ENCODE measurements at regions not wholly inside any gene's neighbourhood (a gene's known extent, or its start where the extent isn't known, plus 50 kb on each side); places are given as distances from the start of the nearest gene placed in this dataset.

DNA sequence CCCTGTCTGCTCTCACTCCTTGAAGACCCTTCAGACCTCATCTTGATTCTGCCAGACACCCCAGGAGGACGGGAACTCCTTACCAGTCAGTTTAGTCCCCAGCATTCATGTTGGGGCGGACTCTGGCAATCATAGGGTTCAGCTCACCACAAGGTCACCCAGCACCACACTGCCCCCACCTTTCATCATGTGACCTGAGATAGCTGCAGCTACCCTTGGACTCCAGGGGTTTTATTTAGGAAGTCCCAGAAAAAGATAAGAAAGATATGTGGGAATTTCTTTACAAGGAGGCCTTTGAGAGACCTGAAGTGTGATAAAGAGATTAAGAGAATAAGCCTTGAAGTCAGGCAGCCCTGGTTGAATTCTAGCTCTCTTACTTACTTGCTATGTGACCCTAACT is 59.8 kb upstream of the NLK start:
- no peak overlapping the region for H3K18ac ChIP-seq (ENCODE audit: low read depth, low read length)
- intact Hi-C loops (cut with micrococcal nuclease), result no loop called here
- no peak overlapping the region for H3K4me2 ChIP-seq (ENCODE audit: low read depth, low read length)
- no peak overlapping the region for H3K9ac ChIP-seq (ENCODE audit: low read depth, low read length)
- BruUV-seq (replicated peaks), result no TSS peak
- H2BK15ac ChIP-seq (ENCODE audit: low read depth, low read length), result no peak overlapping the region
- no peak overlapping the region for H3K56ac ChIP-seq (ENCODE audit: extremely low read depth, insufficient read depth, low read length)
- no peak for DNase-seq
- H3K4me1 ChIP-seq (ENCODE audit: control insufficient read depth, insufficient read depth, low read length), result no peaks in the 10 kb centered on the region
- H4K5ac ChIP-seq (ENCODE audit: low read depth, low read length), result no peak overlapping the region
- WGBS, 2 experiments (ENCODE audit: extremely low coverage in 2 of 2, insufficient read length in 1 of 2), result 20% methylated on average over 1 of the region's 2 CpGs; no CpG with 5 or more reads in 1 of the 2 experiments
- no peak overlapping the region for H2AFZ ChIP-seq (replicated peaks; ENCODE audit: low read length, poor library complexity)
- no peak for ATAC-seq (ENCODE audit: low read depth)
- no peaks in the 10 kb centered on the region for H3K9me1 ChIP-seq (ENCODE audit: insufficient read depth, low read length)
- dilution Hi-C loops (cut with HindIII; ENCODE audit: low sequenced_read_pairs, unreplicated experiment), result no loop called here
- no peaks in the 10 kb centered on the region for H4K20me1 ChIP-seq (ENCODE audit: insufficient read depth, low read length)
- H2BK120ac ChIP-seq (ENCODE audit: low read depth, low read length), result no peak overlapping the region
- peaks cover 17% of the 10 kb centered on the region for H3K27me3 ChIP-seq (ENCODE audit: control insufficient read depth, insufficient read depth, low read length)
- H3K79me1 ChIP-seq (ENCODE audit: low read depth in 1 of 2, low read length in 2 of 2), result no peaks in the 10 kb centered on the region
- ChIA-PET CTCF (interaction anchor here (1.1 kb wide), 1 partner anchor 31 kb away, joined by 3 read pairs; no protein-coding TSS in a partner anchor), POLR2A (ENCODE audit: unreplicated experiment) (no interaction called here)
- no peak overlapping the region for H2BK5ac ChIP-seq (ENCODE audit: low read depth, low read length, poor library complexity, severe bottlenecking)
- no peak overlapping the region for H3K4ac ChIP-seq (ENCODE audit: low read depth, low read length)
- no peaks in the 10 kb centered on the region for H3K36me3 ChIP-seq (ENCODE audit: control insufficient read depth, insufficient read depth, low read length)
- H3K9me3 ChIP-seq (ENCODE audit: control insufficient read depth, insufficient read depth, low read length), result no peaks in the 10 kb centered on the region
- no peak overlapping the region for H4K8ac ChIP-seq (ENCODE audit: low read depth in 2 of 2, low read length in 2 of 2)
- H3K23ac ChIP-seq (ENCODE audit: low read depth, low read length), result no peak overlapping the region
- no peak overlapping the region for H2AK5ac ChIP-seq (ENCODE audit: low read depth, low read length)
- H2AK9ac ChIP-seq (replicated peaks; ENCODE audit: low read depth, low read length, poor library complexity), result no peak overlapping the region
- H2BK20ac ChIP-seq (ENCODE audit: low read depth, low read length), result no peak overlapping the region
- no peak overlapping the region for H4K91ac ChIP-seq (ENCODE audit: insufficient read depth, low read depth, low read length)
- TF ChIP-seq, protein P1, sequence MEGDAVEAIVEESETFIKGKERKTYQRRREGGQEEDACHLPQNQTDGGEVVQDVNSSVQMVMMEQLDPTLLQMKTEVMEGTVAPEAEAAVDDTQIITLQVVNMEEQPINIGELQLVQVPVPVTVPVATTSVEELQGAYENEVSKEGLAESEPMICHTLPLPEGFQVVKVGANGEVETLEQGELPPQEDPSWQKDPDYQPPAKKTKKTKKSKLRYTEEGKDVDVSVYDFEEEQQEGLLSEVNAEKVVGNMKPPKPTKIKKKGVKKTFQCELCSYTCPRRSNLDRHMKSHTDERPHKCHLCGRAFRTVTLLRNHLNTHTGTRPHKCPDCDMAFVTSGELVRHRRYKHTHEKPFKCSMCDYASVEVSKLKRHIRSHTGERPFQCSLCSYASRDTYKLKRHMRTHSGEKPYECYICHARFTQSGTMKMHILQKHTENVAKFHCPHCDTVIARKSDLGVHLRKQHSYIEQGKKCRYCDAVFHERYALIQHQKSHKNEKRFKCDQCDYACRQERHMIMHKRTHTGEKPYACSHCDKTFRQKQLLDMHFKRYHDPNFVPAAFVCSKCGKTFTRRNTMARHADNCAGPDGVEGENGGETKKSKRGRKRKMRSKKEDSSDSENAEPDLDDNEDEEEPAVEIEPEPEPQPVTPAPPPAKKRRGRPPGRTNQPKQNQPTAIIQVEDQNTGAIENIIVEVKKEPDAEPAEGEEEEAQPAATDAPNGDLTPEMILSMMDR (conservative IDR thresholded peaks at IDR 0.05; ENCODE audit: low read depth, low read length), result no peak
- TF ChIP-seq MAFK (IDR thresholded peaks at IDR 0.05; ENCODE audit: low read depth, low read length), result no peak
- TF ChIP-seq SMC3 (IDR thresholded peaks at IDR 0.05; ENCODE audit: low read depth, low read length), result no peak
- TF ChIP-seq, protein P2, sequence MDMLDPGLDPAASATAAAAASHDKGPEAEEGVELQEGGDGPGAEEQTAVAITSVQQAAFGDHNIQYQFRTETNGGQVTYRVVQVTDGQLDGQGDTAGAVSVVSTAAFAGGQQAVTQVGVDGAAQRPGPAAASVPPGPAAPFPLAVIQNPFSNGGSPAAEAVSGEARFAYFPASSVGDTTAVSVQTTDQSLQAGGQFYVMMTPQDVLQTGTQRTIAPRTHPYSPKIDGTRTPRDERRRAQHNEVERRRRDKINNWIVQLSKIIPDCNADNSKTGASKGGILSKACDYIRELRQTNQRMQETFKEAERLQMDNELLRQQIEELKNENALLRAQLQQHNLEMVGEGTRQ (IDR thresholded peaks at IDR 0.05; ENCODE audit: low read depth, low read length), result no peak
- in situ Hi-C loops (cut with MboI; ENCODE audit: low sequenced_read_pairs), result no loop called here
- no peak overlapping the region for H3K27ac ChIP-seq (ENCODE audit: insufficient read depth, low read length)
- H3K4me3 ChIP-seq (ENCODE audit: insufficient read depth, low read depth, low read length), result no peak overlapping the region
- H3K14ac ChIP-seq (replicated peaks; ENCODE audit: low read depth, low read length), result no peak overlapping the region
